Lower lobe of right lung (tissue), 2 donors: ENCODE measurements at regions not wholly inside any gene's neighbourhood (a gene's known extent, or its start where the extent isn't known, plus 50 kb on each side); places are given as distances from the start of the nearest gene placed in this dataset.

Source experiments
- ATAC-seq, 2 donors: fragments of 200-7000 bp; cut with Tn5 transposase; one replicate each; pipeline ENCODE4 v1.9.1; 2020 to 2022; ENCODE audit warnings: mild to moderate bottlenecking in 2 of 2, moderate library complexity in 2 of 2
- DNase-seq: peaks from one replicate; pipeline ENCODE4 v3.0.0-alpha.2; 2020
- H3K27ac ChIP-seq: fragments of 200-600 bp; one replicate; pipeline ENCODE4 v1.8.0; 2022
- H3K27me3 ChIP-seq: fragments of 200-600 bp; one replicate; pipeline ENCODE4 v1.8.0; 2022; ENCODE audit warnings: low read depth
- H3K36me3 ChIP-seq: fragments of 200-600 bp; one replicate; pipeline ENCODE4 v1.8.0; 2022; ENCODE audit warnings: mild to moderate bottlenecking
- H3K4me1 ChIP-seq: fragments of 200-600 bp; one replicate; pipeline ENCODE4 v1.8.0; 2022
- H3K4me3 ChIP-seq: fragments of 200-600 bp; one replicate; pipeline ENCODE4 v1.8.0; 2022; ENCODE audit warnings: mild to moderate bottlenecking
- H3K9me3 ChIP-seq: fragments of 200-600 bp; one replicate; pipeline ENCODE4 v1.8.0; 2022
- CTCF ChIP-seq: fragments of 200-600 bp; IDR thresholded peaks from one replicate; pipeline ENCODE4 v1.8.0; 2022; ENCODE audit warnings: antibody characterized with exemption, mild to moderate bottlenecking
- intact Hi-C: fragments of 100-400 bp; cut with DNase I; formaldehyde crosslinking; loops from one replicate; pipeline ENCODE4 v1.11.0; 2022
- donor health status: DM: no; HTN: yes; CAD: no; lungs with severe emphysema.

GRCh38 chr3:127442506-127442905, 148.0 kb downstream of the TPRA1 start:
- TF ChIP-seq CTCF = no peak
- no peak overlapping the region for H3K27ac ChIP-seq
- H3K4me1 ChIP-seq = no peaks in the 10 kb centered on the region
- intact Hi-C loops = no loop called here
- DNase-seq (peak; percentile 24), ATAC-seq (no peak)
- no peaks in the 10 kb centered on the region for H3K9me3 ChIP-seq
- H3K36me3 ChIP-seq = no peaks in the 10 kb centered on the region
- H3K27me3 ChIP-seq = no peaks in the 10 kb centered on the region
- H3K4me3 ChIP-seq = no peak overlapping the region

GRCh38 chr3:127441764-127442163, 148.8 kb downstream of the TPRA1 start:
- no peaks in the 10 kb centered on the region for H3K36me3 ChIP-seq
- no peaks in the 10 kb centered on the region for H3K9me3 ChIP-seq
- no peak overlapping the region for H3K4me3 ChIP-seq
- TF ChIP-seq CTCF = no peak
- DNase-seq (no peak), ATAC-seq (no peak)
- intact Hi-C loops = no loop called here
- H3K27ac ChIP-seq = no peak overlapping the region
- no peaks in the 10 kb centered on the region for H3K27me3 ChIP-seq
- H3K4me1 ChIP-seq = no peaks in the 10 kb centered on the region

GRCh38 chr3:127440384-127440783, 150.1 kb downstream of the TPRA1 start:
- intact Hi-C loops = no loop called here
- ATAC-seq = no peak
- H3K27ac ChIP-seq = no peak overlapping the region
- H3K27me3 ChIP-seq = no peaks in the 10 kb centered on the region
- H3K9me3 ChIP-seq = no peaks in the 10 kb centered on the region
- H3K4me3 ChIP-seq = no peak overlapping the region
- no peaks in the 10 kb centered on the region for H3K4me1 ChIP-seq
- H3K36me3 ChIP-seq = no peaks in the 10 kb centered on the region
- no peak for DNase-seq
- TF ChIP-seq CTCF = no peak

GRCh38 chr3:127439621-127440020, 150.9 kb downstream of the TPRA1 start:
- no peak for DNase-seq

GRCh38 chr3:127438951-127439350, 151.1 kb upstream of the PRR20G start:
- DNase-seq = no peak
- no peaks in the 10 kb centered on the region for H3K4me1 ChIP-seq
- no peak for ATAC-seq

More at GRCh38 chr3:127439621-127440020, 150.9 kb downstream of the TPRA1 start:
- no peak for ATAC-seq
- H3K27ac ChIP-seq = no peak overlapping the region
- intact Hi-C loops = no loop called here
- H3K36me3 ChIP-seq = no peaks in the 10 kb centered on the region
- no peaks in the 10 kb centered on the region for H3K4me1 ChIP-seq
- no peak overlapping the region for H3K4me3 ChIP-seq
- no peaks in the 10 kb centered on the region for H3K27me3 ChIP-seq
- H3K9me3 ChIP-seq = no peaks in the 10 kb centered on the region
- TF ChIP-seq CTCF = no peak

More at GRCh38 chr3:127438951-127439350, 151.1 kb upstream of the PRR20G start:
- Histone ChIP-seq H3K27me3 (no peaks in the 10 kb centered on the region), H3K9me3 (no peaks in the 10 kb centered on the region), H3K27ac (no peak overlapping the region), H3K4me3 (no peak overlapping the region), H3K36me3 (no peaks in the 10 kb centered on the region)
- no peak for TF ChIP-seq CTCF
- intact Hi-C loops = no loop called here
